OCI-LY7 (cell line): ENCODE measurements at regions not wholly inside any gene's neighbourhood (a gene's known extent, or its start where the extent isn't known, plus 50 kb on each side); places are given as distances from the start of the nearest gene placed in this dataset.

Experiments used
- BruUV-seq: library from RNA; stranded (reverse); fragments of 400-500 nt; replicated peaks from 2 replicates; lab custom pipeline; 2021; lab: Mats Ljungman, UMichigan
- CTCF ChIA-PET: fragments of 300-600 bp; sonication (Branson Sonifier 250); formaldehyde crosslinking; loops from one replicate; lab custom pipeline; 2022; ENCODE audit warnings: antibody characterized with exemption; ENCODE audit not compliant: unreplicated experiment; lab: Charles Lee
- POLR2A ChIA-PET: fragments of 300-600 bp; sonication (Branson Sonifier 250); formaldehyde crosslinking; loops from one replicate; lab custom pipeline; 2022; ENCODE audit warnings: antibody characterized with exemption; lab: Charles Lee
- DNase-seq: peaks from one replicate; pipeline ENCODE4 v3.0.0-alpha.2; 2015; ENCODE audit warnings: low spot score
- H2AFZ ChIP-seq: fragments of 200-600 bp; sonication (generic), shearing (Covaris generic); 2 replicates; pipeline ENCODE4 v1.6.1; 2014; ENCODE audit warnings: mild to moderate bottlenecking, antibody characterized with exemption, low read length, moderate library complexity
- H3K27ac ChIP-seq: fragments of 200-600 bp; sonication (generic); 2 replicates; pipeline ENCODE4 v1.5.1; 2014; ENCODE audit warnings: mixed run types, low read depth, mild to moderate bottlenecking, moderate library complexity, low read length, inconsistent platforms; ENCODE audit not compliant: poor library complexity, severe bottlenecking
- H3K36me3 ChIP-seq: fragments of 200-600 bp; sonication (generic); 2 replicates; pipeline ENCODE4 v1.6.1; 2014; ENCODE audit warnings: mild to moderate bottlenecking, antibody characterized with exemption, low read length, moderate library complexity, mixed read lengths; ENCODE audit not compliant: insufficient read depth
- H3K4me1 ChIP-seq: fragments of 200-600 bp; sonication (generic); 2 replicates; pipeline ENCODE4 v1.5.1; 2014; ENCODE audit warnings: mild to moderate bottlenecking, low read length; ENCODE audit not compliant: insufficient read depth, poor library complexity, severe bottlenecking
- H3K4me2 ChIP-seq: fragments of 200-600 bp; sonication (generic); 2 replicates; pipeline ENCODE4 v1.6.1; 2014; ENCODE audit warnings: mild to moderate bottlenecking, low read length
- H3K4me3 ChIP-seq: fragments of 200-600 bp; sonication (generic); 2 replicates; pipeline ENCODE4 v1.5.1; 2014; ENCODE audit warnings: mild to moderate bottlenecking, low read depth, low read length; ENCODE audit not compliant: poor library complexity, severe bottlenecking
- H3K79me2 ChIP-seq: fragments of 200-600 bp; sonication (generic); 2 replicates; pipeline ENCODE4 v1.6.1; 2016; ENCODE audit warnings: low read depth, mild to moderate bottlenecking, low read length, moderate library complexity, mixed read lengths; ENCODE audit not compliant: insufficient read depth
- H3K9me2 ChIP-seq: fragments of 200-600 bp; sonication (generic); 2 replicates; pipeline ENCODE4 v1.6.1; 2016; ENCODE audit warnings: mild to moderate bottlenecking, low read length, mixed read lengths; ENCODE audit not compliant: insufficient read depth
- H3K9me3 ChIP-seq: fragments of 200-600 bp; sonication (generic); 2 replicates; pipeline ENCODE4 v1.6.1; 2014; ENCODE audit warnings: mild to moderate bottlenecking, mixed run types, low read length, mixed read lengths
- H4K20me1 ChIP-seq: fragments of 200-600 bp; sonication (generic); 2 replicates; pipeline ENCODE4 v1.6.1; 2014; ENCODE audit warnings: mild to moderate bottlenecking, antibody characterized with exemption, low read length, moderate library complexity, mixed read lengths; ENCODE audit not compliant: insufficient read depth
- EZH2phosphoT487 ChIP-seq: fragments of 200-600 bp; sonication (generic); IDR thresholded peaks from 2 replicates; pipeline ENCODE4 v1.6.1; 2018; ENCODE audit warnings: low read depth, borderline replicate concordance, mild to moderate bottlenecking, mixed run types, antibody characterized with exemption, low read length, moderate library complexity, mixed read lengths
- intact Hi-C: fragments of 100-400 bp; cut with micrococcal nuclease; formaldehyde crosslinking; loops from one replicate; pipeline ENCODE4 v1.10.0; 2022; ENCODE audit not compliant: unreplicated experiment
- TF ChIP-seq, protein P1 (sequence below): fragments of 200-600 bp; sonication (generic); conservative IDR thresholded peaks from 2 replicates; pipeline ENCODE4 v1.5.1; 2014; ENCODE audit warnings: mild to moderate bottlenecking, antibody characterized with exemption, low read length, moderate library complexity, mixed read lengths

- Histone ChIP-seq H3K27ac (no peak overlapping the region), H2AFZ (no peak overlapping the region), H3K9me3 (no peaks in the 10 kb centered on the region), H3K9me2 (no peaks in the 10 kb centered on the region), H4K20me1 (no peaks in the 10 kb centered on the region), H3K4me2 (no peak overlapping the region), H3K36me3 (no peaks in the 10 kb centered on the region), H3K79me2 (no peaks in the 10 kb centered on the region), H3K4me1 (no peaks in the 10 kb centered on the region), H3K4me3 (no peak overlapping the region)
- ChIA-PET CTCF (no interaction called here), POLR2A (interaction anchor here (0.8 to 1.2 kb wide), 2 partner anchors 9 to 21 kb away, joined by 3 read pairs; no protein-coding TSS in a partner anchor)
- TF ChIP-seq EZH2phosphoT487: no peak
- TF ChIP-seq, protein P1, sequence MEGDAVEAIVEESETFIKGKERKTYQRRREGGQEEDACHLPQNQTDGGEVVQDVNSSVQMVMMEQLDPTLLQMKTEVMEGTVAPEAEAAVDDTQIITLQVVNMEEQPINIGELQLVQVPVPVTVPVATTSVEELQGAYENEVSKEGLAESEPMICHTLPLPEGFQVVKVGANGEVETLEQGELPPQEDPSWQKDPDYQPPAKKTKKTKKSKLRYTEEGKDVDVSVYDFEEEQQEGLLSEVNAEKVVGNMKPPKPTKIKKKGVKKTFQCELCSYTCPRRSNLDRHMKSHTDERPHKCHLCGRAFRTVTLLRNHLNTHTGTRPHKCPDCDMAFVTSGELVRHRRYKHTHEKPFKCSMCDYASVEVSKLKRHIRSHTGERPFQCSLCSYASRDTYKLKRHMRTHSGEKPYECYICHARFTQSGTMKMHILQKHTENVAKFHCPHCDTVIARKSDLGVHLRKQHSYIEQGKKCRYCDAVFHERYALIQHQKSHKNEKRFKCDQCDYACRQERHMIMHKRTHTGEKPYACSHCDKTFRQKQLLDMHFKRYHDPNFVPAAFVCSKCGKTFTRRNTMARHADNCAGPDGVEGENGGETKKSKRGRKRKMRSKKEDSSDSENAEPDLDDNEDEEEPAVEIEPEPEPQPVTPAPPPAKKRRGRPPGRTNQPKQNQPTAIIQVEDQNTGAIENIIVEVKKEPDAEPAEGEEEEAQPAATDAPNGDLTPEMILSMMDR: no peak
- no peak for DNase-seq
- no TSS peak for BruUV-seq
- intact Hi-C loops: no loop called here
Measured at GRCh38 chr2:207450186-207450585, 79.6 kb upstream of the CREB1 start.

GRCh38 chr2:207458582-207458981, 71.2 kb upstream of the CREB1 start:
- H3K79me2 ChIP-seq: no peaks in the 10 kb centered on the region
- H3K4me2 ChIP-seq: no peak overlapping the region
- H3K36me3 ChIP-seq: no peaks in the 10 kb centered on the region
- no peaks in the 10 kb centered on the region for H3K9me2 ChIP-seq
- H3K4me3 ChIP-seq: no peak overlapping the region
- TF ChIP-seq, protein P1: no peak
- no peak for TF ChIP-seq EZH2phosphoT487
- BruUV-seq: no TSS peak
- H3K4me1 ChIP-seq: no peaks in the 10 kb centered on the region
- no peaks in the 10 kb centered on the region for H4K20me1 ChIP-seq
- H2AFZ ChIP-seq: no peak overlapping the region
- DNase-seq: no peak
- no peak overlapping the region for H3K27ac ChIP-seq
- CTCF ChIA-PET: no interaction called here
- no peaks in the 10 kb centered on the region for H3K9me3 ChIP-seq
- intact Hi-C loops: no loop called here
- POLR2A ChIA-PET: no interaction called here

- Histone ChIP-seq H3K27ac (no peak overlapping the region), H3K36me3 (no peaks in the 10 kb centered on the region), H4K20me1 (no peaks in the 10 kb centered on the region), H3K9me3 (no peaks in the 10 kb centered on the region), H2AFZ (no peak overlapping the region), H3K4me2 (no peak overlapping the region), H3K79me2 (no peaks in the 10 kb centered on the region), H3K4me1 (no peaks in the 10 kb centered on the region), H3K4me3 (no peak overlapping the region), H3K9me2 (no peaks in the 10 kb centered on the region)
- ChIA-PET POLR2A (interaction anchor here (1.1 kb wide), 1 partner anchor 11 kb away, joined by 3 read pairs; no protein-coding TSS in a partner anchor), CTCF (no interaction called here)
- no peak for DNase-seq
- intact Hi-C loops: no loop called here
- TF ChIP-seq EZH2phosphoT487: no peak
- no TSS peak for BruUV-seq
Measured at GRCh38 chr2:207459990-207460757, 69.6 kb upstream of the CREB1 start.
